NCI-H2081 (cell line): ENCODE measurements at regions not wholly inside any gene's neighbourhood (a gene's known extent, or its start where the extent isn't known, plus 50 kb on each side); places are given as distances from the start of the nearest gene placed in this dataset.

ENCODE experiments used
- DNase-seq, 2 experiments: peaks; one replicate each; lab custom pipeline; 2025; lab: John Stamatoyannopoulos, UW

DNA sequence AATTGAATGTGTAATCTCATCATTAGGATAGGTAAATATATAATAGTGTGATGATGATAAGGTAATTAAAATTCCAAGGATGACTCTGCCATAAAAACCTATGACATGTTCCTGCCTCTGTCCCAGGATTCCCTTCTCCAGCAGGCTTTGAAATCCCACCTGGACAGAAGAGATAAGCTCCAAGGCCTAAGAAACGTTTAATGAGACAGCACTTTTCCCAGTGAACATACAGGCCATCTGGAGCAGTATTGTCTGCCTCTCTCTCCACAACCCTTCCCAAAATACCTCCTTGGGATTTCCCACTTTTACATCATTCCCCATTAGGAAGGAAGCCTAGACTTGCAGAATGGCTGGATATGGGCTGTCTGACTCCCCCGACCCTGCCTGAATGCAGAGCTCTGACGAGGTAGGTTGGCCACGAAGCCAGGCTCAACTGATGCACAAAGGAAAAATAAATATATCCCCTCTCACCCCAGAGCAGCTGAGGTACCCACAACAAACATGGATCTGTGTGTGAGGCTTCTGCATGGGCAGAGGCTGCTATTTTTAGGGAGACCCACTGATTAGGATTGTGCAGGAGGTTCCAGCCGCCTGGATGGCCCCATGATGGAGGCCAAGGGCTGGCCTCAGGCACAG lies 71.0 kb downstream of the TMPRSS5 start:
- no peak for DNase-seq

DNA sequence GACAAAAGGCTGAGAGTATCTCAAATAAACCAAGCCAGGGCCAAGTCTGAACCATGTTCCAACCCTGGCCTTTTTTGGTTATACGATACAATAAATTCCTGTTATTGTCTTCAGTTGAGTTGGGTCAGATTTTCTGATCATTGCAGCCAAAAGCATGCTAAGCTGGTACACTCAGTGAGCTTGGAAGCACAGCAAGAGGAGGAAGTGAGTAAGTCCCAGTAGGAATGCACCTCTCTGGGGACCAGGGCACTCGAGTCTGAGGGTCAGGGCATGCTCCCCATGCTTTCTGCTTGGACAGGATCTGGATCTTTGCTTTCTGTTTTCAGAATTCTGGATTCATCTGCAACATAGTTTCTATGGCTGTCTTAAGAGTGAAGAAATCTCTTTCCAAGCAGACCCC lies 73.1 kb downstream of the TMPRSS5 start:
- no peak for DNase-seq

DNA sequence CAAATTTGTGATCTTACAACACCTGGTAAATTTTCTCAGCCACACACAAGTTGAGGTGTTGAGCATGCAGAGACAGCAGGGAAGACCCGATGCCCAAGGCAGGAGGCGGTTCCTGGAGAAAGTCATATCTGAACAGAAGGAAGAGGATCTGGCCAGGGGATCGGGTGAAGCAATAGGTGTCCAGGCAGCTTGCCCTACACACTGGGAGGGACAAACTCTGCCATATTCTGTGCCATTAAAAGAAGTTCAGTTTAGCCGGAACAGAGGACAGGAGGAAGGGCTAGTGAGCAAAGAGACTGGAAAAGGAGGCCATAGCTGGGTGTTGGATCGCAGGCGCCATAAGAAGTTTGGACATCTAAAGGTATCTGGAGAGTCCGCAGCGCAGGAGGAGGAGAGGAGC lies 76.5 kb downstream of the TMPRSS5 start:
- DNase-seq, result no peak

DNA sequence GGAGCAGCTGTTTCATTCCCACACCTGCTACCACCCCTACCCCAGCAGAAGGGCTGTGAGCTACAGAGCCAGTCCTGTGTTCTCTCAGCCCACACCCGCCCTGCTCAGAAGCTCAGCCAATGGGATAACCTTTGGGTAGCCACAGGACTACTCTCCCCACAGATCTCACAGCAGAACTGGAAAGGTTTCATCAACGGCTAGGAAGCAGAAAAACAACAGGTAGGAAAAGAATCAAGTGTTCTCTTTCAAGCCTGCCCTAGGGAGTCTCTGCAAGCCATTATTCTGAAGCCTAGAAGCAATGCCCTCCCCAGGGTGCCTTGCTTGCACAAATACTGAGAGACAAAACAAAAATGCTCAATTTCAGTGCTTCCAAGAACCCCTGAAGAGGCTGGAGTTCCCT lies 77.2 kb downstream of the TMPRSS5 start:
- peak; percentile 63 to 84 for DNase-seq

DNA sequence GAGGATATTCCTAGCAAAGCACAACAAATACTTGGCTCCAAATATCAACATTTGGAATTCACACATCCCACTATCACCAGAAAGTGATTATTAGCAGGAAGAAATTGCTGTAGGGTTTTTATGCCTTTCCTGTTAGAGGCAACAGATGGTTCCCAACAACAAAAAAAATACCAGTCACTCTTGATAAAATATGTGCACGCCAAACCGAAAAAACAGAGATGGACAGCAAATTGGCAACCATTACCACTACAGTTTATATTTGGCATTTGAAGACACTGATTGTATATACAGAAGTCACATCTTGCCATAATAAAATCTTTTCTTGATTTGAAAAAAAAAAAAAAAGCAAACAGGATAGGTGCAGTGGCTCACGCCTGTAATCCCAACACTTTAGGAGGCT lies 78.2 kb downstream of the TMPRSS5 start:
- no peak for DNase-seq

DNA sequence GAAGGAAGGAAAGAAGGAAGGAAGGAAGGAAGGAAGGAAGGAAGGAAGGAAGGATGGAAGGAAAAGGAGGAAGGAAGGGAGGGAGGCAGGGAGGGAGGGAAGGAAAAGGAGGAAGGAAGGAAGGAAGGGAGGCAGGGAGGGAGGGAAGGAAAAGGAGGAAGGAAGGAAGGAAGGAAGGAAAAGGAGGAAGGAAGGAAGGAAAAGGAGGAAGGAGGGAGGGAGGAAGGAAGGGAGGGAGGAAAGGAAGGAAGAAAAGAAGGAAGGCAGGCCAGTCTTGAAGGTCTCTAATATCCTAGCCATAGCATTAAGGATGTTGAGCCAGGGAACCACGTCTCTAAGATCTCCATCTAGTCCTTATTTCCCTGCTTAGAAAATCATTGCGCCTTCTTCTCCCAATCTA lies 78.8 kb downstream of the TMPRSS5 start:
- DNase-seq, result no peak

DNA sequence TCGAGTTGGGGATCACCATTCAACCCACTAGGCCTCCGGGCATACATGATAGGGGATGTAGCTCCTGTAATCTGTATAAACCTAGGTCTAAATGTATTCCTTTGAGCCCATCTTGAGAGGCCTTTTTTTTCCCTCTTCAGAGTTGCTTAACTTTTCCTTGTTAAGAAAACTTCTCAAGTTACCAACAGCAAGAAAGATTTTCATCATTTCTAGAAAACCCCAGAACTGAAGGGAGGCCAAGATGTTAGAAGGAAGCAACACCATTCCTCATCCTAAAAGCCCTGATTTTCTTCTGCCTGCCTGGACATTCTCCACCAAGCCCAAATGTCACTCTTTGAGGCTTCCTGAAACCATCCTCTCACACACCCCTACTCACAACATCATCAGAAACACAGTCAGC lies 79.4 kb downstream of the TMPRSS5 start:
- DNase-seq, result no peak

DNA sequence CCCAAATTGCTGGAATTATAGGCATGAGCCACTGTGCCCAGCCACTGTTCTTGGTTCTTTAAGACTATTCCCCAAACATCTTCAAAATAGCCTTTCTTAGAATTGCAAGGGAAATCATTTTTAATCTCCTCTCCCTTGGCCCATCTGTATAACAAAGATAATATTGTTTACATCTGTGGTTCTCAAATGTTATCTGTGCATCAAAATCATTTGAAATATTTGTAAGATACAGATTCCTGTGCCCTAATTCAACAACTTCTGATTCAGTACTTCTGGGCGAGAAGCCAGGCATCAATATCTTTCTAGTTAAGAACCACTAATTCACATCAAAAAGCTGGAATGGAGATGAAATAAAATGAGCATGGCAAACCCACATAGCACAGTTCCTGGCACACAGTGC lies 83.0 kb downstream of the TMPRSS5 start:
- DNase-seq, result no peak

DNA sequence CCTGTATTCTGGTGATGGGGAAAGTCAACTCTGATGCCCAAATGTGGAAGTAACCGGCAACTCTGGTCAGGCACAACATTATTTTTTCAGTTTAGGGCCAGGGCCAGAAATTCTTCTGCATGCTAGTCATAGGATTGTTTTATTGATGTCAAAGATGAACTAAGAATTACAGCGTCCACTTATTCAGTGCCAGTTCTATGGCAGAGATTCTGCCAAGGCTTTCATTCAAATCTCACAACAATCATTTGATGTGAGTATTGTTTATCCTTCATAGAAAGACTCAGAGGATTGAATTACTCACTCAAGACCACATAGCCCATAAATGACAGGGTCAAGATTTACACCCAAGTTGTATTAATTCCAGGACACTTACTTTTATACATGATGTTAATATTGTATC lies 87.7 kb downstream of the TMPRSS5 start:
- no peak for DNase-seq

DNA sequence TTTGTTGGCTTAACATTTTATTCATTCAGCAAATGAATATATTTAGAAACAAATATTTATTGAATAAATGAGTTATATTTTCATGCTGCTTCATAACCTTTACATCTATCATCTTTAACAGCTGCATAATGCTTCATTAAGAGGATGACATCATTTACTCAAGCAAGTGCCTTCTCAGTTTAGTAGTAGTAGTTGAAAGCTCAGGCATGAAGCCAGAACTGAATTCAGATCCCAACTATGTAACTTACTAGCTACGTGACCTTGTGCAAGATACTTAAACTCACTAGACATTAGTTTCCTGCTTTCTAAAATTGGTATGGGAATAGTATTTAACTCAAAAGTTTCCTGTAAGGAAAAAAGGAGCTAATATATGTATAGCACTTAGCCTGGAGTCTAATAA lies 90.3 kb downstream of the TMPRSS5 start:
- DNase-seq, result no peak

DNA sequence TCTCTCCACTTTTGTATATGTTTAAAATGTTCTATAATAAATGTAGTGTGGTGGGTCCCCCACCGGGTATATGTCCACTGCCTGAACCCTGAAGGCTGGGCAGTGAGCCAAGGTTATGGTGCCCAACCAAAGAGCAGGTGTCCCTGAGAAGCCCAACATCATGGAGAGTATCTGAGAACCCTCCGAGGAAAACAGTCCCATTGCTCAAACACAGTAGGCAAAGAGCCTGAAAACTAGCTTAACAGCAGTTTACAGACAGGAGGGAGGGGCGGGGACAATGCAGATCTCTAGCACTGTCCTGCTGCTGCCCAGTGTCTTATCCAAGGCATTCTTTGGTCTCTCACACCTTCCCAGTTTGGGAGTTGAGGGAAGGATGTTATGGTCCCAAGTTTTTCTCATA lies 91.0 kb downstream of the TMPRSS5 start:
- DNase-seq, result peak; percentile 10 to 34

DNA sequence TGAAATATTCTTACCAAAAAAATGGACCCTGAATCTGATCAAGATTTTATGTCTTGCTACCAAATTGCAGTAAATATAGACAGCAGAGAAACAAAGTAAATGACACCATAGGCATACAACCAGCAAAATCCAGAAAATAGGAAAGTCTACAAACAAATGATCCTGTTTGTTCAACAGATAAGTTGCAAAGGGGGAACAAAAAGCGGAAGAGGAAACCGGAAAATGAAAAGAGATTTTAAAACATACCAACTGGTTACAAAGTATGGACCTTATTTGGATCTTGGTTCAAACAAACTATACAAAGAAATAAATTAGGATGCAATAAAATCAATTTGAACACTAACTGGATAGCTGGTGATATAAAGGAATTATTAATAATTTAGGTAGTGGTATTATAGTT lies 92.0 kb downstream of the TMPRSS5 start:
- no peak for DNase-seq

DNA sequence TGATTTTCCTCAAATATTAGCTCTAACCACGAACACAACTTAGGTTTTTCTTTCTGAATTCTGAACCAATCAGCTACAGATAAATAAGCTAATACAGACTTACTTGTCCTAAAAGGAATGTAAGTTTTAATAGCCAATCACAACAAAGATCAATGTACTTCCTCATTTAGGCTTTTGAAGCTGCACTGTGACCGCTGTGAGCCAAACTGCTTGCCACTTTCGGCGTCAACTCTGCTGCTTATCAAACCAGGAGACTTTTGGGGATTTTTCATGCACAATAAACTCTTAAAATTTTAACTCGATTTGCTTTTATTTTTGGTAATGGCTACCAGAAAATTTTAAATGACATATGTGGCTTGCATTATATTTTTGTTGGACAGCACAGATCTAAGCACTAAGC lies 92.5 kb downstream of the TMPRSS5 start:
- DNase-seq, result no peak

DNA sequence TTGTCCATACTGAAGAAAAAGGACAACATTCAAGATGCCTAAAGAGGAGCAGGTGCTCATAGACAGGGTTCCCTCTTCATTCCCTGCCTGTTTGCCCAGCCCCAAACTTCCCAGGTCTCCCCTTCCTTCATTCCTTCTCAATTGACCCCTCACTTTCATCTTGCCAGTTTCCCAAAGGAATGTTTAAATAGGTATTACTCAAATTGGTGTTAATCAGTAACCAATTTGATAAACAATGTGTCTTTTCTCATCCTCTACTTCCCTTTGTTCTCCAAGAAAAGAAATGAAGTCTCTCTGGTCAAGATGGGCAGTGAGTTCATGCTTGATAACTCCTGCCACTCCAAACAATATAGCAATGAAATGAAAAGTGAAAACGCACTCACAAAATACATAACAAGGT lies 101.9 kb downstream of the TMPRSS5 start:
- no peak for DNase-seq

DNA sequence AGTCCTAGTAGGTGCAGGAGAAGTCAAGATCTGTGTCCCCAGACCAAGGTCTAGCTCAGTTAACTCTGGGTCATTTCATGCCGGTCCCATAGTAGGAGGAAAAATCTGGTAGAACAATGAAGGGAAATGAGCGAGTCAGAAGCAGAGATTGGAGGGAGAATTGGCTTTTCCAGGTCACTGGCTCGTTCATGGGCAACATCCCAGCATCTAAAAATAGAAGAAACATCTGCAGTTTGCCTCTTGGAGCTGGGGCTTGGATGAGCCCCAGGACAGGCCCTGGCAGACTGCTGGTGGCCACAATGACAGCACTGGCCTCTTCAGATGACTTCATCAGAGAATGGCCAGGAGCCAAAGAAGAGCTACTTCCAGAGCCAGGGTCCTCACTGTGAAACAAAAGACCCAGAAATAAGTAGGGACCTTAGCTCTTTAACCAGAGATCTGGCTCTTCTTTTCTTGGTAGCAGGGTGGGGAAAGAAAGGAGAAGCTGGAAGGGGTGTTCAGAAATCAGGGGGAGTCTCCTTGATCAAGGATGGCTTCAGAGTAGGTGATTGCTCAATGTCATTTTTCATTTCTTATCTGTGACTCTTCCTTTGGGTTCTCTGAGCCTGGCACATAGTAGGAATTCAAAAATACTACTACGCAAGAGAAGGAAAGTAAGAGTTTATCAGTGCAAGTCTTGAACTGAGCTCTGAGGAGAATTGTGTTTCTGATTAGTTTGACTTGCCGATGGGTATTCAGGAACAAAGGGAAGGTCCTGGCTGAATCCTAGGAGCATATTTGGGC lies 102.6 kb downstream of the TMPRSS5 start:
- no peak for DNase-seq

DNA sequence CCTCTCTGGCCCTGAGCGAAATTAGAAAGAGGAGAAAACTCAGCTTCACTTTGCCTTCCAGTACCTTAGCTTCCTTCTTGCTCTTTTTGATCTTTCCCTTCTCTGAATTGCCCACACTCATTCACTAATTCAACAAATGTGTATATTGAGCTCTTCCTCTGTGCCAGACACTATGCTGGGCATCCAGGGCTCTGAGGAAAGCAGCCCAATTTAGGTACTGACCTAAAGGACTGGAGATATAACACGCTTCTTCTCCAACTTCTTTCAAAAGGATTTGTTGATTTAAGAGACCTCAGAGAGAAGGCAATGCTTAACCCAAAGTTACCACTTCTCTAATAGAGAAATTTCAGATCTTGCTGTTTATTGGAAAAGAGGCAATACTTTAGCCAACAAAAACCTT lies 103.6 kb downstream of the TMPRSS5 start:
- DNase-seq, result no peak

DNA sequence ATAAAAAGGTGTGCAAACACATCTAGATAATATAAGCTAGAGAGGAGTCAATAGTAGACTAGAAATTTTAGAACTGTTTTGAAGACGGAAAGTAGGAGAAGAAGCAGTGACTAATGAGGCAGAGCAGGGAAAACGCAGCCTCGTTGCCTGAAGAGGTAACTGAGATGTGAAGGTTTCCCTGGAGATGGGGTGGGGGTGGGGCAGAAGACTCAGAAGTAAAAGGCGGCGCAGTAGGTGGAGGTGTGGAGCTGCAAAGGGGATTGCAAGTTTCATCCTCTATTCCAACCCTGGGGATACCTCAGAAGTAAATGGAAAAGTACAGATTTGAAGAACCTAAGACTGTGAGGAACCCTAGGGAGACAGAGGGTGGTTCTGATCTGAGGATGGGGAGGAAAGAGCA lies 109.5 kb downstream of the TMPRSS5 start:
- DNase-seq, result no peak

DNA sequence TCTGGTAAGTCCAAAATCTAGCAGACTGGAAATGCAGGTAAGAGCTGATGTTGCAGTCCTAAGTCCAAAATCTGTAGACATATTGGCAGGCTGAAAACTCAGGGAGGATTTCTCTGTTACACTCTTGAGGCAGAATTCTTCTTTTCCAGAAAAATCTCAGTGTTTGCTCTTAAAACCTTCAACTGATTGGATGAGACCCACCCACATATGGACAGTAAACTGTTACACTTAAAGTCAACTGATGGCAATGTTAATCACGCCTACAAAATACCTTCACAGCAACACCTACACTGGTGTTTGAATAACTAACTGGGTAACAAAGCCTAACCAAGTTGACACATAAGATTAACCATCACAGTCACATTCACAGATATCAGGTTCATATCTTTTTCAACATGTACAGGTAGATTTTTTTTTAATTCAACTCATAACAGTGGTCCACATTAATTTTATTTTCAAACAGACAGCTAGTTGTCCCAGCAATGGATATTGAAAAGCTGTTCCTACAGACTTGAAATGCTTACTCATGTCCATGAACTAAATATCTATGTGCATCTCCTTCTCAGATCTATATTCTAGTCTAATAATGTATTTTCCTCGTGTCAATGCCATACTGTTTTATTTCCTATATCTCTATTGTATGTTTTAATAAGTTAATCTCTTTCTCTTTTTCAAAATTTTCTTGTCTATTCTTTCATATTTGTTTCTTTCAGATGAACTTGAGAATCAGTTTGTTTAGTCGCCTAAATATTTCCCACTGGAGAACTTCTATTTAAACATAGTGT lies 110.1 kb downstream of the TMPRSS5 start:
- no peak for DNase-seq

DNA sequence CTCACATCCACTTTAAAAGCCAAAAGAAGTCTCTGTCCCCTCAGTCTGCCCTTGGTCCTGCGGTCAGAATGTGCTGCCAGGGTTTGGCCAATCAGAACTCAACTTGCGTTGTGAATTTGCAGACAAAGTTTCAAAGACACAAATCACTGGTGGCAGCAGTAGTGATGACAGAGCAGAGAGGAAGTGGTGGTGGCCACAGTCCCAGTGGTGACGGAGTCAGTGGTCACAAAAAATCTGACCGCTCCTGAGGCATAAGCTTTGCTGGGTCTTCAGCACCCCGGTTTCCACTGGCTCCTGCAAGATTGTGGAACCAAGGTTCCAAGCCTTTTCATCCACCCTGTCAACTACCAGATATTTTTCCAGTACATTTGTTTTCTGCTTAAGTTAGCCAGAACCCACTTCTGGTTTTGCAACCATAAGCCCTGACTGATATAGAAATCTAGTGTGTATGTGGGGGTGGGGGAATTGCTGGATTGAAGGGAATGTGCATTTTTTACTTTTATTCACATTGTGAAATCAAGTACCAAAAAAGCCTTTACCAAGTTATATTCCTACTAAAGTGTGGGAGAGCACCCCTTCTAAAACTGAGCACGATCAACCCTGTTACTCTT lies 112.3 kb downstream of the TMPRSS5 start:
- DNase-seq, result no peak

DNA sequence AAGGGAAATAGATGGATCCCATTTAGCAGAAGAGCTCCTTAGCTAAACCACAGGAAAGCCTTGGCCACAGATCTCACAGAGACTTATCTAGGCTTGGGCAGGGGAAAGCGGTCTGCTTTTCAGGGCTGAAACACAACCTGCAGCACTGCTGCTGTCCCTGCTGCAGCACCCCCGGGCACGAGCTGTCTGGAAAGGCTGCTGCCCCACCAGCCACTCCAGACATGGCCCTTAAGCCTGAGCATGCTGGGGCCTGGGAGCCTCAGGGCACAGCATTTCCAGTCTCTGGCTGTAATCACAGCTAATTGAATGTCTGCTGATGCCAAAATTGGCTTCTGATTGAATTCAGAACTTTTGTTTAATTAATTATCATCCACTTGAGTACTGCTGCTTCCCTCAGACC lies 115.0 kb downstream of the TMPRSS5 start:
- DNase-seq, result peak in 1 of 2 experiments; percentile 61

DNA sequence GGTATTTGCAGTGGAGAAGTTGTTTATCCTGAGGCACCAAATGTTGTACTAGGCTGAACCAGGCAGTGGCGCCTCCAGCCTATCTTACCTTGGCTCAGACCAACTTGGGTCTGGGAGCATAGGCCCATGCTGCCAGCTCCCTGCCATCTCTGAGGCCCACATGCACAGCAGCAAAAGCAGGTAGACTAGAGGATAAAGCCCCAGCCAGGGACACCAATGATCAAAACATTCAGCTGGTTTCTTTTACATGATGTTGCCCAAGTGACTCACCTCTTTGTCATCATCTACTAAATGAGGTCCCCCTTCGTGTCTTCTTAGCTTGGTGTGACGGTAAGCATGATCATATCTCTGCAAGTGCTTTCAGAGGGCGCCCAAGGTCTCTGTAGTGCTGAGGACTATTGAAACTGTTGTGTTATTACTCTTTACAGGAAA lies 112.1 kb upstream of the DRD2 start:
- DNase-seq, result no peak

DNA sequence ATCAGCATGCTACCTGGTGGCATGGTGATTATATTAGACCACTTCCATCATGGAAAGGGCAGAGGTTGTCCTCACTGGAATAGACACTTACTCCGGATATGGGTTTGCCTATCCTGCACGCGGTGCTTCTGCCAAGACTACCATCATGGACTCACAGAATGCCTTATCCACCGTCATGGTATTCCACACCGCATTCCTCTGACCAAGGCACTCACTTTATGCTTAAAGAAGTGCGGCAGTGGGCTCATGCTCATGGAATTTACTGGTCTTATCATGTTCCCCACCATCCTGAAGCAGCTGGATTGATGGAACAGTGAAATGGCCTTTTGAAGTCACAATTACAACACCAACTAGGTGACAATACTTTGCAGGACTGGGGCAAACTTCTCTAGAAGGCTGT lies 109.2 kb upstream of the DRD2 start:
- no peak for DNase-seq

DNA sequence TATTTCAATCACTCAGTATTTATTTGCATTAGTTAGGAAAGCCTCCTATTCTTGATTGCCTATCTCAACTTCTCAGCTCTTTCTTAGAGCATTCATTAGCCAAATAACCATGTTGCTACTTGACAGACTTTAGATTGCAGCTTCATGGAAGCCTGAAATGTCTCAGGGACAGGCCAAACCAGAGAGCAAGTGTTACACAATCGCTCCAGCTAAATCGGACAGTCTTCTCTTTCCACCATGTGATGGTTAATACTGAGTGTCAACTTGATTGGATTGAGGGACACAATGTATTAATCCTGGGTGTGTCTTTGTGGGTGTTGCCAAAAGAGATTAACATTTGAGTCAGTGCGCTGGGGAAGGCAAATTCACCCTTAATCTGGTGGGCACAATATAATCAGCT lies 106.5 kb upstream of the DRD2 start:
- DNase-seq, result no peak
